Hepatic stellate cell (primary cell): ENCODE measurements at regions not wholly inside any gene's neighbourhood (a gene's known extent, or its start where the extent isn't known, plus 50 kb on each side); places are given as distances from the start of the nearest gene placed in this dataset.
A peak's percentile ranks its signal among the peaks of the same experiment; 100 is the strongest.
"Not testable (repeated sequence)": the region's sequence is repeated elsewhere in the genome, so short reads cannot be mapped to it uniquely, and the experiment has no call there.

Experiments used
- DNase-seq: peaks from one replicate; pipeline ENCODE4 v3.0.0; 2011; ENCODE audit warnings: low spot score

GRCh38 chr4:53920116-53920515 is 144.3 kb downstream of the CHIC2 start:
- DNase-seq: no peak

- DNase-seq: no peak
These were observed 144.9 kb downstream of the CHIC2 start for GRCh38 chr4:53919535-53919934.

- DNase-seq: no peak
These were observed 146.7 kb downstream of the CHIC2 start for GRCh38 chr4:53917729-53918128.

GRCh38 chr4:53916431-53916889 is 147.9 kb downstream of the CHIC2 start:
- no peak for DNase-seq

GRCh38 chr4:53914313-53915016 is 149.9 kb downstream of the CHIC2 start:
- DNase-seq: peak; percentile 55

GRCh38 chr4:53913771-53914170 is 150.6 kb downstream of the CHIC2 start:
- no peak for DNase-seq

GRCh38 chr4:53912766-53913497 is 151.5 kb downstream of the CHIC2 start:
- no peak for DNase-seq

- peak; percentile 57 for DNase-seq
These were observed 155.7 kb downstream of the CHIC2 start for GRCh38 chr4:53908661-53909078.

GRCh38 chr4:53907772-53908171 is 156.6 kb downstream of the CHIC2 start:
- no peak for DNase-seq

- no peak for DNase-seq
These were observed 157.7 kb downstream of the CHIC2 start for GRCh38 chr4:53906606-53907190.

GRCh38 chr4:53905941-53906377 is 158.4 kb downstream of the CHIC2 start:
- DNase-seq: no peak

GRCh38 chr4:53905276-53905940 is 159.0 kb downstream of the CHIC2 start:
- no peak for DNase-seq

GRCh38 chr4:53902786-53903185 is 161.6 kb downstream of the CHIC2 start:
- DNase-seq: no peak

- DNase-seq: no peak
These were observed 164.1 kb downstream of the CHIC2 start for GRCh38 chr4:53900271-53900649.

- DNase-seq: peak; percentile 29
These were observed 164.7 kb downstream of the CHIC2 start for GRCh38 chr4:53899586-53900270.

- no peak for DNase-seq
These were observed 169.3 kb downstream of the CHIC2 start for GRCh38 chr4:53895137-53895536.

GRCh38 chr4:53890461-53890860 is 173.9 kb downstream of the CHIC2 start:
- DNase-seq: no peak

GRCh38 chr4:53889326-53890055 is 174.9 kb downstream of the CHIC2 start:
- DNase-seq: no peak

- DNase-seq: no peak
These were observed 178.3 kb downstream of the CHIC2 start for GRCh38 chr4:53886090-53886489.

- DNase-seq: no peak
These were observed 178.7 kb downstream of the CHIC2 start for GRCh38 chr4:53885668-53886067.

GRCh38 chr4:53877096-53877495 is 187.3 kb downstream of the CHIC2 start:
- DNase-seq: not testable (repeated sequence)
